LNCAP (cell line): ENCODE measurements at regions not wholly inside any gene's neighbourhood (a gene's known extent, or its start where the extent isn't known, plus 50 kb on each side); places are given as distances from the start of the nearest gene placed in this dataset.

ENCODE experiments used
- TF ChIP-seq, protein P1 (sequence below): fragments of 450-650 bp; IDR thresholded peaks from 2 replicates; pipeline ENCODE4 v1.5.1; 2017; ENCODE audit warnings: mild to moderate bottlenecking

DNA sequence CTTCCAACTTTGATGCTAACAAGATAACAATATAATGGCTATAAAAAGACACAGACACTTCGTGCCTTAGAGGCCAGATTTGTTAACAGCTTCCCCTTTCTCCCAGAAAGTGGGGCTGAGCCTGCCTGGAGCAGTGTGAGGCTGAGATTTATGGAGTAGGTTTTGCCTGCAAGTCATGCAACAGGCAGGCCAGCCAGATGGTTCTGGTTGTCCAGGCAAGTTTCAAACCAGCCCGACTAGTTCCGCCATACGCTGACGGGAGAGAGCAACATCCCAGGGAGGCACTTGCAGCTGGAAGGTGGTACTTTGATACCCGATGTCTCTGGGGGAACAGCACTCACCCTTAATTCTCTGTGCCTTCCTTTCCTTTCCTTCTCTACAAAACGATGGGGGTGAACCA lies 81.3 kb upstream of the NAA20 start:
- TF ChIP-seq, protein P1, sequence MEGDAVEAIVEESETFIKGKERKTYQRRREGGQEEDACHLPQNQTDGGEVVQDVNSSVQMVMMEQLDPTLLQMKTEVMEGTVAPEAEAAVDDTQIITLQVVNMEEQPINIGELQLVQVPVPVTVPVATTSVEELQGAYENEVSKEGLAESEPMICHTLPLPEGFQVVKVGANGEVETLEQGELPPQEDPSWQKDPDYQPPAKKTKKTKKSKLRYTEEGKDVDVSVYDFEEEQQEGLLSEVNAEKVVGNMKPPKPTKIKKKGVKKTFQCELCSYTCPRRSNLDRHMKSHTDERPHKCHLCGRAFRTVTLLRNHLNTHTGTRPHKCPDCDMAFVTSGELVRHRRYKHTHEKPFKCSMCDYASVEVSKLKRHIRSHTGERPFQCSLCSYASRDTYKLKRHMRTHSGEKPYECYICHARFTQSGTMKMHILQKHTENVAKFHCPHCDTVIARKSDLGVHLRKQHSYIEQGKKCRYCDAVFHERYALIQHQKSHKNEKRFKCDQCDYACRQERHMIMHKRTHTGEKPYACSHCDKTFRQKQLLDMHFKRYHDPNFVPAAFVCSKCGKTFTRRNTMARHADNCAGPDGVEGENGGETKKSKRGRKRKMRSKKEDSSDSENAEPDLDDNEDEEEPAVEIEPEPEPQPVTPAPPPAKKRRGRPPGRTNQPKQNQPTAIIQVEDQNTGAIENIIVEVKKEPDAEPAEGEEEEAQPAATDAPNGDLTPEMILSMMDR, result no peak

DNA sequence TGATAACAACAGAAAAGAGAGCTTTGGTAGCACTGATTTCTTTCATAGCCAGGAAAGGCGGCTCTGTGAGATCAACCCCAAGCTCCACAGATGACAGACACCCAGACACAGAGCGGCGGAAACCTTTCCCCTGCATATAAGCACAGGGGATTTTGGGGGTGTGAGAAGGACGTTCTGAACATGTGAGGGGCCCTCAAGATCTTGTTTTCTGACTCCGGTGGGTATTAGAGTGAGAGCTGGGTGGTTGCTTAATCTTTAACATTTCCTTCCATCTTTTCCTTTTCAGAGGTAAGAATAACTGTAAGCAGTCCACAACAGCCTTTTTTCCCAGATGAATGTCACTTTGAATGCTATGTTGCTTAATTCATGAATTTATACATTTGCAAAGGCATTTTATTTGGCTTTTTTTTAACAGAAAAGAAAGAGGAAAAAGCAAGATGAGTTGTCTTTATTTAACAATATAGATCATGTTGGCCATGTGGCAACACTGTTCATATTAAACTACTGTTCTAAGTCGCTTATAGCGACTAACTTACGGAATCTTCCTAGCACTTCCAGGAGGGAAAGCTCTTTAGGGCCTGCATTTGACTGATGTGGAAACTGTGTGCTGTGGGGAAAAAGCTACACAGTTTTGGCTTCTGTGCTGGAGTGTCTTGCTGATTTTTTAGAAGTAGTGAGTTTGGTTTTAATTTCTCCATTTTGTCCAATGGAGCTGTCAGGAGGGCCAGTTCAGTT lies 80.5 kb upstream of the NAA20 start:
- TF ChIP-seq, protein P1, result no peak

DNA sequence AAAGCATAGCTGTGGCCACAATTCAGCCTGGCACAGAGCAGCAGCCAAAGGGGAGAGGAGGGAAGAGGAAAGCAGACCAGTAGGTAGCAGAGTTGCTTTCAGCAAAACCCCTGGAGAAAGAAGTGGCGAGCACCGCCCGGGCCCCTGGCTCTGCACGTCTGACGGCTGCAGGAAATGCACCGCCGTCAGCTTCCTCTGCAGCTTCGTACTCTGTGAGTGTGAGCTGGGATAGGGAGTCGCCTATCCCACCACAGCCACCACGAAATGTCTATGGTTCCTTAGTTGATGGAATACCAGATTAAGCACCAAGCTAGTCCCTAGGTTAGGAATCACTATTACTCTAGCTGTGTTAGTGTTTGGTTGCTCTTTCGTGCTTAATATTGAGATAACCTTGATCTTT lies 79.9 kb upstream of the NAA20 start:
- TF ChIP-seq, protein P1, result no peak

DNA sequence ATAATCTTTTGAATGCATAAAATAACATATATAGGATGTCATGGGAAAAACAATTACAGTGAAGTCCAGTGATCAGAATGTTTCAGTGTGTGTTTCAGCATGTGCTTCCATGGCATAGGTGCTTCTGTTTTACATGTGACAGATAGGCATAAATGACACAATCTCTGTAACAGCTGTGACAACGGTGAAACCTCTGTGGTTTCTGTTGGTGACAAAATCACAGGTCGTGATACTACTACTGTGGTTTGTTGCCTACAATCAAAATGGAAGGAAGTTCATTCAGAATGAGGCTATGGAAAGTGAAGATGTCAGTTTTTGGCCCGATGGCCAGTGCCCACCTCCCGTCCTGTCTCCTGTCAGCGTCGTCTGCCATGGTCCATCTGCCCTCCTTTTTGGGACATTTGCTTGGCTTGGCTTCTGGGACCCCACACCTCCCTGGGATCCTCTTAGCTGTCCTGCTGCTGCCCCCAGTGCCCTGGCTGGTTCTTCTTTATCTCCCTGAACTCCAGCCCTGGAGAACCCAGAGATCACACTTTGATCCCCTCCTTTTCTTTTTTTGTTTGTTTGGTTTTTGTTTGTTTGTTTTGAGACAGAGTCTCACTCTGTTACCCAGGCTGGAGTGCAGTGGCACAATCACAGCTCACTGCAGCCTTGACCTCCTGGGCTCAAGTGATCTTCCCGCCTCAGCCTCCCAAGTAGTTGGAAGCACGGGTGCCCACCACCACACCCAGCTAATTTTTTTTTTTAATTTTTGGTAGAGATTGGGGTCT lies 79.3 kb upstream of the NAA20 start:
- TF ChIP-seq, protein P1, result no peak

DNA sequence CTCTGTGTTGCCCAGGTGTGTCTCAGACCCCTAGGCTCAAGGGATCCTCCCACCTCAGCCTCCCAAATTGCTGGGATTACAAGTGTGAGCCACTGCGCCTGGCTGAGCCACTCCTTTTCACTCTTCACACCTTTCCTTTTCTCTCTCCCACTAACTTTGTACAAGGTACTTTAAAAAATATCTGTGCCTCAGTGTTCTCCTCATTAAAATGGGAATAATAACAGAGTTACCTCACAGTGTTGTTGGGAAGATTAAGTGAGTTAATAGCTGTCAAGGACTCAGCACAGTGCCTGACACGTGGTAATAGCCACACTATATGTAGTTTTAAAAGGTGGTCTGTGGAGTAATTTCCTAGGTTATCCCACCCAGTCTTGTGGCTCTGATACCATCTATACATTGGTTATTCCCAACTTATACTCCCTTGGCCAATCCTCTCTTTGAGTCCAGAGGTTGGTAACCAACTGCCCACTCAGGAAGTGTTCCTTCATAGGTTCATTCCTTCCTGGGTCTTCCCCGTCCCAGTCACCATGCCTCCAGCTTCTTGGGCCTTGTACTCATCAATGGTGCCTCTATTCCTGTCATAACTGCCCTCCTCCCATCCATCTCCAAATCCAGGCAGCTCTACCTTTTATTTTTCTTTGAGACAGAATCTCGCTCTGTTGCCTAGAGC lies 78.6 kb upstream of the NAA20 start:
- TF ChIP-seq, protein P1, result no peak

DNA sequence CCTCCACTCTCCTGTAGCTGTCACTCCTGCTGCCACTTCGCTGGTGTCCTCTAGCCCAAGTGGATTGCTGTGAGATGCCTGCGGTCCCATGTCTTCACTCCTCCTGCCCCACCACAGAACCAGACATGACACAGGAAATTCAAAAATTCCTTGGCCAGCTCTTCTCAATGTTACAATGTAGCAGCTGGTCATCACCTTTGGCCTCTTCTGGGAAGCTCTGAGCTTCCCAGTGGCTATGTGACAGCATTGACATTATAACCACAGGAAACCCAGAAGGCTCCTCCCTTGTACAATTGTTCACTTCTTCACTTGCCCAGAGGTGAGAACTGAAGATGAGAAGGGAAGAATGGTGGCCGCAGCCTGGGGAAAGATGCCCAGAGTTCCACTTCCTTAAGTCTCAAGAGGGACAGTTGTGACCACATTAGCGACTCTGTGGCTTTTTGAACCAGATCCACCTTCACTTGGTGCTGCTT lies 76.1 kb upstream of the NAA20 start:
- TF ChIP-seq, protein P1, result no peak

DNA sequence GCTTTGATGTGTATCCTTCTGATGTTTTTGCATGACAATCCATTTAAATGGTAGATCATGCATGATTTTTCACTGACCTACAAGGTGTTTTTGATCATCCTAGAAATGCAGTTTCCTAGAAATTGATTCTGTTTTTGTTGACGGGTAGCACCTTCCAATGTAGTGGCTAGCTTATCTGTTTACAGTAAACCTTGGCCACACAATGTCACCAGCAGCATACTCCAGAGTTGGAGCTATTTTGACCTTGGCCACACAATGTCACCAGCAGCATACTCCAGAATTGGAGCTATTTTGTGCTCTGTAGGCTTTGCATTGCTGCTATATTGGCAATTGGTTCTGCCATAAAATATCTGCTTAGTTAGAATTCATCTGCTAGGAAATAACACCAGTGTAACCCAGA lies 74.6 kb upstream of the NAA20 start:
- TF ChIP-seq, protein P1, result no peak
